ENCODE measurements at regions not wholly inside any gene's neighbourhood (a gene's known extent, or its start where the extent isn't known, plus 50 kb on each side); places are given as distances from the start of the nearest gene placed in this dataset.

GRCh38 chr1:168636642-168637111 lies 60.3 kb downstream of the XCL1 start:
- TF ChIP-seq EZH2 (IDR thresholded peaks at IDR 0.05; ENCODE audit: insufficient read depth, poor library complexity, severe bottlenecking) (no peak), EZH2phosphoT487 (IDR thresholded peaks at IDR 0.05; ENCODE audit: insufficient read depth, low read depth) (no peak)

All from GM23248 (cell line).